NCI-H187 treated with DMSO at 0.1 percent for 48 hours (cell line): ENCODE measurements at regions not wholly inside any gene's neighbourhood (a gene's known extent, or its start where the extent isn't known, plus 50 kb on each side); places are given as distances from the start of the nearest gene placed in this dataset.
"Not testable (repeated sequence)": the region's sequence is repeated elsewhere in the genome, so short reads cannot be mapped to it uniquely, and the experiment has no call there.

Experiments
- DNase-seq: peaks from one replicate; lab custom pipeline; 2025; lab: John Stamatoyannopoulos, UW

- DNase-seq = no peak
These were observed 693.6 kb downstream of the TLE1 start for GRCh38 chr9:80995759-80996158.

GRCh38 chr9:80994892-80995291 lies 694.5 kb downstream of the TLE1 start:
- DNase-seq = no peak

GRCh38 chr9:80985595-80985994 lies 703.8 kb downstream of the TLE1 start:
- DNase-seq = not testable (repeated sequence)

- no peak for DNase-seq
These were observed 712.9 kb downstream of the TLE1 start for GRCh38 chr9:80976403-80976802.

GRCh38 chr9:80970377-80970776 lies 719.0 kb downstream of the TLE1 start:
- not testable (repeated sequence) for DNase-seq

GRCh38 chr9:80968611-80969010 lies 720.7 kb downstream of the TLE1 start:
- DNase-seq = no peak

- DNase-seq = no peak
These were observed 724.4 kb downstream of the TLE1 start for GRCh38 chr9:80964914-80965313.

- DNase-seq = peak; percentile 47
These were observed 725.0 kb downstream of the TLE1 start for GRCh38 chr9:80964374-80964773.

GRCh38 chr9:80957801-80958200 lies 731.5 kb downstream of the TLE1 start:
- no peak for DNase-seq

GRCh38 chr9:80954521-80954920 lies 734.8 kb downstream of the TLE1 start:
- no peak for DNase-seq

GRCh38 chr9:80952363-80952922 lies 736.9 kb downstream of the TLE1 start:
- no peak for DNase-seq

GRCh38 chr9:80951675-80952074 lies 737.7 kb downstream of the TLE1 start:
- DNase-seq = no peak

GRCh38 chr9:80948876-80949275 lies 740.5 kb downstream of the TLE1 start:
- no peak for DNase-seq

- DNase-seq = no peak
These were observed 741.3 kb downstream of the TLE1 start for GRCh38 chr9:80948066-80948465.

- DNase-seq = no peak
These were observed 742.7 kb downstream of the TLE1 start for GRCh38 chr9:80946496-80947170.

- no peak for DNase-seq
These were observed 743.9 kb downstream of the TLE1 start for GRCh38 chr9:80945436-80945835.

- DNase-seq = no peak
These were observed 751.7 kb downstream of the TLE1 start for GRCh38 chr9:80937645-80938044.

GRCh38 chr9:80934095-80934494 lies 755.3 kb downstream of the TLE1 start:
- no peak for DNase-seq

GRCh38 chr9:80932947-80933780 lies 756.2 kb downstream of the TLE1 start:
- no peak for DNase-seq

GRCh38 chr9:80932181-80932580 lies 757.2 kb downstream of the TLE1 start:
- no peak for DNase-seq

GRCh38 chr9:80931163-80931562 lies 758.2 kb downstream of the TLE1 start:
- no peak for DNase-seq

- DNase-seq = no peak
These were observed 760.6 kb downstream of the TLE1 start for GRCh38 chr9:80928697-80929096.

GRCh38 chr9:80926611-80927010 lies 762.7 kb downstream of the TLE1 start:
- no peak for DNase-seq
